ENCODE measurements at regions not wholly inside any gene's neighbourhood (a gene's known extent, or its start where the extent isn't known, plus 50 kb on each side); places are given as distances from the start of the nearest gene placed in this dataset.

- H3K27ac Mint-ChIP-seq, result no peak overlapping the region
- H3K9me3 Mint-ChIP-seq, result peaks cover 6% of the 10 kb centered on the region
- no peak overlapping the region for H3K4me3 Mint-ChIP-seq
- ATAC-seq (no peak), DNase-seq (ENCODE audit: low spot score) (no peak)
- H3K4me1 Mint-ChIP-seq (ENCODE audit: low read depth in 2 of 2), result no peaks in the 10 kb centered on the region
- no peaks in the 10 kb centered on the region for H3K36me3 Mint-ChIP-seq
- H3K27me3 Mint-ChIP-seq, result no peaks in the 10 kb centered on the region
These were observed 352.0 kb upstream of the GALNTL6 start for GRCh38 chr4:171461191-171461590.

DNA sequence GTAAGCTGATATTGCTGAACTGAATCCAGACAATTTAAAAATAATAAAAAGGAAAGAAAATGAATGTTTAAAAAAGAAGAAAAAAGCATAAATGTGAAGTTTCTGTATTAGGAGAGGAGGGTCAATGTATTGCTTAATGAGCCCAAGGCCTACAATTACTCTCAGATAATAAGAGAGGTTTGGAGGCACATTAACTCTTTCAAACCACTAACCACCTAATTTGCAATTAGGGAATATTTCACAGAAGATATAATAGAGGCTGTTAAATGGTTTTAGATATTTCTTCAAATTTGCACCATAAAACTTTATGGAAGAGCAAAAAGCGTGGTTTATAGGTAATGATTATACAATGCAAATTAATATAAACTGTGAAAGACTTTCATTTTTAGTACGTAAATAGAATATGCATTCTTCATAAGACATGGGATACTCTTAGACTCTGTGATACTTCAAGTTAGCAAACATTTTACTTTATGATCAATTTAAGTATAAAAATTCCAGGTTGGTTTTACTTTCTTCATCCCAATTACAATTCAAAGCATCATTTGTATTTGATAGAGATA is 364.2 kb upstream of the GALNTL6 start:
- Mint-ChIP-seq H3K27ac (no peak overlapping the region), H3K4me3 (no peak overlapping the region), H3K36me3 (no peaks in the 10 kb centered on the region), H3K4me1 (ENCODE audit: low read depth in 2 of 2) (no peaks in the 10 kb centered on the region), H3K9me3 (peaks cover 4% of the 10 kb centered on the region), H3K27me3 (no peaks in the 10 kb centered on the region)
- ATAC-seq (no peak), DNase-seq (ENCODE audit: low spot score) (no peak)

DNA sequence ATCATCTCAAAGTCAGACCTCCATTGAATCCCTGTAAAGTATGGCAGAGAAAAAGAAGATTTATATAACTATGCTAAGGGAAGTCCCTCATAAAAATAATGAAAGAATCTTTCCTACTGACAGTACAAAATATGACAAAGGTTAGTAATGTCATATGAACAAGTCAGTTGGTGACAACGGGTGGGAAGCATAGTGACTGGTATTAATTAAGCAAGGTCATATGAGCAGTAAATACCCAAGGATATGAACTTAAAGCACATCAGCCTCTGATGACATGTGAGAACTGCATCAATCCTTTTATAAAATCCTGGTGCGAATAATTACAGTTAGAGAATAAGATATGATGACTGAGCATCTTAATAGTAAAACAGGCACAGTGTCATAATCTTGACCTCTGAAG is 364.8 kb upstream of the GALNTL6 start:
- H3K36me3 Mint-ChIP-seq, result no peaks in the 10 kb centered on the region
- H3K27ac Mint-ChIP-seq, result no peak overlapping the region

GRCh38 chr4:171441300-171441941 is 371.8 kb upstream of the GALNTL6 start:
- ATAC-seq, result no peak
- no peaks in the 10 kb centered on the region for H3K4me1 Mint-ChIP-seq (ENCODE audit: low read depth in 2 of 2)
- no peak overlapping the region for H3K27ac Mint-ChIP-seq
- no peaks in the 10 kb centered on the region for H3K27me3 Mint-ChIP-seq
- no peaks in the 10 kb centered on the region for H3K36me3 Mint-ChIP-seq
- H3K4me3 Mint-ChIP-seq, result no peak overlapping the region
- peaks cover 18% of the 10 kb centered on the region for H3K9me3 Mint-ChIP-seq
- DNase-seq (ENCODE audit: low spot score), result no peak

More for the DNA sequence above, 364.8 kb upstream of the GALNTL6 start:
- Mint-ChIP-seq H3K9me3 (peaks cover 4% of the 10 kb centered on the region), H3K27me3 (no peaks in the 10 kb centered on the region), H3K4me3 (no peak overlapping the region), H3K4me1 (ENCODE audit: low read depth in 2 of 2) (no peaks in the 10 kb centered on the region)
- ATAC-seq, result no peak
- DNase-seq (ENCODE audit: low spot score), result no peak

DNA sequence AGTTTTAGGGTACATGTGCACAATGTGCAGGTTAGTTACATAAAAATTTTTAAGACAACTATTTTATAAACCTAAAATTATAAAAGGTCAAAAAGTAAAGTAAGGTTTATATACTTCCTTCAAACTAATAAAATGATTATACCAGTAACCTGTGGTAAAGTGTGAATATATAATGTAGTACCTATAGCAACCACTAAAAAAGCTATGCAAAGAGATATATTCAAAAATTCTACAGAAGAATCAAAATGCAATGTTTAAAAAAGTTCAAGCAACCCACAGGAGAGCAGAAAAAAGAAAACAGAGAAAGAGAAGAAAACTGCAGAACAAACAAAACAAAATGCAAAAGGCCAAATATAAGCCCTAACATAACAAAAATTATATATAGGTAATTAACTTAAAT is 379.5 kb upstream of the GALNTL6 start:
- Mint-ChIP-seq H3K27ac (no peak overlapping the region), H3K27me3 (no peaks in the 10 kb centered on the region), H3K36me3 (no peaks in the 10 kb centered on the region), H3K9me3 (peaks cover 16% of the 10 kb centered on the region), H3K4me1 (ENCODE audit: low read depth in 2 of 2) (no peaks in the 10 kb centered on the region), H3K4me3 (no peak overlapping the region)
- ATAC-seq (no peak), DNase-seq (ENCODE audit: low spot score) (no peak)

- Mint-ChIP-seq H3K9me3 (peaks cover 16% of the 10 kb centered on the region), H3K4me1 (ENCODE audit: low read depth in 2 of 2) (no peaks in the 10 kb centered on the region), H3K4me3 (no peak overlapping the region), H3K27me3 (no peaks in the 10 kb centered on the region), H3K36me3 (no peaks in the 10 kb centered on the region), H3K27ac (no peak overlapping the region)
- DNase-seq (ENCODE audit: low spot score) (no peak), ATAC-seq (no peak)
These were observed 380.7 kb upstream of the GALNTL6 start for GRCh38 chr4:171432536-171432935.

DNA sequence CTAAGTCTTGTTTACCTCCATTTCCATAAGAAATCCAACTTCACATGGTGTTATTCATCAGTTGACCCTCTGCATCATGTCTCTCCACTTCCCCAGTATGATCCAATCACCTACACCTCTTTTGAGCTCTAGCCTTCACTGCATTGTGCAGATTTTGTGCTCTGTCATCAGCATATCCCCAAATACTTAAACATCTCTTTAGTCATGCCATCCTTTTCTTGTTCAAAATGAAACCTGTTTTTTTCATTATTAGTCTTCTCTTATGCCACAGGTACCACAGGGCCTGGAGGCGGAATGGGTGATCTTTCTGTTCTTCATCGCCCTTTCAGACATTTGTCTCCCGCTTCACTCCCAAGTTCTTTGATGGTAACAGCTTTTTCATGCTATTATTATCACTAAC is 382.7 kb upstream of the GALNTL6 start:
- Mint-ChIP-seq H3K36me3 (no peaks in the 10 kb centered on the region), H3K4me1 (ENCODE audit: low read depth in 2 of 2) (no peaks in the 10 kb centered on the region), H3K27ac (no peak overlapping the region), H3K4me3 (no peak overlapping the region), H3K27me3 (no peaks in the 10 kb centered on the region), H3K9me3 (peaks cover 20% of the 10 kb centered on the region)
- ATAC-seq (no peak), DNase-seq (ENCODE audit: low spot score) (no peak)

DNA sequence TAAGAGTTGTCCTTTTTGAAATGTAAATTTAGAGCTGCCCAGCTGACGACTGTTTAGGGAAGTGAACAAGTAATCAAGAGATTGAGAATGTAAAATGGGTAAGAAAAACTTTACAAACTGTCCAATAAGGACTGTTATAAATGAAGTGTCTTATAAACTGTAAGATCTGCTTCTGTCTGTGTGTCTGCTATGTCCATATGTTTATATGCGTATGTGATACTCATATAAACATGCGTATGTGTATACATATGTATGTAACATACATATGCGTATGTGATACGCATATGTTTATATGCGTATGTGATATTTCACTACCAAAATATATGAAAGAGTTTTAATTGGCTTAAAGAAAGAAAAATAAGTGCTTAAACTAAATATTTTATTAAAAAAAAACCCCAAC is 416.0 kb upstream of the GALNTL6 start:
- Mint-ChIP-seq H3K4me1 (ENCODE audit: low read depth in 2 of 2) (no peaks in the 10 kb centered on the region), H3K27me3 (no peaks in the 10 kb centered on the region), H3K4me3 (no peak overlapping the region), H3K27ac (no peak overlapping the region), H3K36me3 (no peaks in the 10 kb centered on the region), H3K9me3 (peaks cover 20% of the 10 kb centered on the region)
- DNase-seq (ENCODE audit: low spot score) (no peak), ATAC-seq (no peak)

DNA sequence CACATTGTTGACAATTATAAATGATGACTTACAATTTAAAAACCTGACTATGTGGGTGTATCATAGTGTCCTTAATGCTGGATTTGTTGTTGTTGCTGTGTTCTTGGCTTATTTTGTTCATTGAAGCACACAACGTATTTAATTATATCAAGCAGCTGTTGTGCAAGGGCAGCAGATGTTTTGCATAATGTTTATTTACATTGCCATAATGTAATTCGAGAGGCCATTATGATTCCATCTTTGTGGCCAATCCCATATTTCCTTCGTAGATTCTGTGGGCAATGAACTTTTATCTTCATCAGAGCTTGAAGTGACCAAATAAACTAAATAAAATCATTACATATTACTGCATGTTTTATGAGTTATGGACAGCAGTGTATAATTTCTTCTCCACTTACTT is 422.6 kb upstream of the GALNTL6 start:
- H3K4me1 Mint-ChIP-seq (ENCODE audit: low read depth in 2 of 2), result no peaks in the 10 kb centered on the region
- peaks cover 12% of the 10 kb centered on the region for H3K9me3 Mint-ChIP-seq
- no peak for DNase-seq (ENCODE audit: low spot score)
- H3K27me3 Mint-ChIP-seq, result no peaks in the 10 kb centered on the region
- no peaks in the 10 kb centered on the region for H3K36me3 Mint-ChIP-seq
- no peak overlapping the region for H3K4me3 Mint-ChIP-seq
- H3K27ac Mint-ChIP-seq, result no peak overlapping the region
- ATAC-seq, result no peak

- Mint-ChIP-seq H3K4me3 (no peak overlapping the region), H3K9me3 (peaks cover 9% of the 10 kb centered on the region), H3K27ac (no peak overlapping the region), H3K36me3 (no peaks in the 10 kb centered on the region), H3K4me1 (ENCODE audit: low read depth in 2 of 2) (no peaks in the 10 kb centered on the region), H3K27me3 (no peaks in the 10 kb centered on the region)
- no peak for DNase-seq (ENCODE audit: low spot score)
- ATAC-seq, result no peak
These were observed 434.9 kb upstream of the GALNTL6 start for GRCh38 chr4:171378323-171378722.

DNA sequence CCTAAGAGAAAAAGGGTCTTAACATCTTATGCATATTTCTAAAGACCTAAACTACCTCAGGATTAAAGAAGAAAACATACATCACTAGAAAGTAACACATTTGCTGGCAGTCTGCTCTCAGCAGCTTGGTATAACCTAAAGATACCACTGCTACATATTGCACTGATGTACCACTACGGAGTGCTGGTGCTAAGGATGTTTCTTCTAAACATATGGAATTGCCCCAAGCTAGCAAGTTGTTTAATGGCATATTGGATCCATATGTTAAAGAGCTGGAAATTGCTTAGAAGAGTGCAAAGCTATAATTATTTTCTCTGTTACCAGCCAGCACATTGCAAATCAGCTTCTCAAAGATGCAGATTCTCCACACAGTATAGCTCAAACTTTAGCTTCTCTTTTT is 436.5 kb upstream of the GALNTL6 start:
- Mint-ChIP-seq H3K36me3 (no peaks in the 10 kb centered on the region), H3K27me3 (no peaks in the 10 kb centered on the region), H3K4me1 (ENCODE audit: low read depth in 2 of 2) (no peaks in the 10 kb centered on the region), H3K9me3 (peaks cover 10% of the 10 kb centered on the region), H3K4me3 (no peak overlapping the region), H3K27ac (no peak overlapping the region)
- no peak for DNase-seq (ENCODE audit: low spot score)
- no peak for ATAC-seq

GRCh38 chr4:171353535-171353934 is 459.7 kb upstream of the GALNTL6 start:
- Mint-ChIP-seq H3K27ac (no peak overlapping the region), H3K36me3 (peaks cover 5% of the 10 kb centered on the region), H3K27me3 (no peaks in the 10 kb centered on the region), H3K9me3 (peaks cover 21% of the 10 kb centered on the region), H3K4me1 (ENCODE audit: low read depth in 2 of 2) (no peaks in the 10 kb centered on the region), H3K4me3 (no peak overlapping the region)
- DNase-seq (ENCODE audit: low spot score) (no peak), ATAC-seq (no peak)

- peaks cover 4% of the 10 kb centered on the region for H3K9me3 Mint-ChIP-seq
- H3K4me3 Mint-ChIP-seq, result no peak overlapping the region
- H3K4me1 Mint-ChIP-seq (ENCODE audit: low read depth in 2 of 2), result no peaks in the 10 kb centered on the region
- no peak overlapping the region for H3K27ac Mint-ChIP-seq
- no peak for DNase-seq (ENCODE audit: low spot score)
- H3K36me3 Mint-ChIP-seq, result no peaks in the 10 kb centered on the region
- no peak for ATAC-seq
- no peaks in the 10 kb centered on the region for H3K27me3 Mint-ChIP-seq
These were observed 465.1 kb upstream of the GALNTL6 start for GRCh38 chr4:171348090-171348489.

GRCh38 chr4:171342646-171343045 is 470.6 kb upstream of the GALNTL6 start:
- Mint-ChIP-seq H3K4me3 (no peak overlapping the region), H3K27me3 (no peaks in the 10 kb centered on the region), H3K9me3 (peaks cover 8% of the 10 kb centered on the region), H3K27ac (no peak overlapping the region), H3K4me1 (ENCODE audit: low read depth in 2 of 2) (no peaks in the 10 kb centered on the region), H3K36me3 (no peaks in the 10 kb centered on the region)
- DNase-seq (ENCODE audit: low spot score), result no peak
- ATAC-seq, result no peak

GRCh38 chr4:171340258-171340657 is 472.9 kb upstream of the GALNTL6 start:
- Mint-ChIP-seq H3K9me3 (peaks cover 11% of the 10 kb centered on the region), H3K4me1 (ENCODE audit: low read depth in 2 of 2) (no peaks in the 10 kb centered on the region), H3K27me3 (no peaks in the 10 kb centered on the region), H3K4me3 (no peak overlapping the region), H3K27ac (no peak overlapping the region), H3K36me3 (no peaks in the 10 kb centered on the region)
- ATAC-seq, result no peak
- DNase-seq (ENCODE audit: low spot score), result no peak

All from natural killer cell treated with Interleukin-12 subunit alpha and Interleukin-12 subunit beta and Interleukin-15 and Interleukin-18, amount 100 ng/mL, for 72 hours (primary cell).